Esophagus muscularis mucosa (tissue), 4 donors: ENCODE measurements at regions not wholly inside any gene's neighbourhood (a gene's known extent, or its start where the extent isn't known, plus 50 kb on each side); places are given as distances from the start of the nearest gene placed in this dataset.

Experiments
- DNase-seq: peaks from one replicate; pipeline ENCODE4 v3.0.0-alpha.2; 2017; ENCODE audit errors: extremely low spot score
- H3K27ac ChIP-seq, 4 donors: fragments of 200-600 bp; sonication (generic); replicated peaks in 1 of 4; 1 replicate in 3 of 4; 2 replicates in 1 of 4; pipeline ENCODE4 v1.5.1; 2016 to 2019; ENCODE audit warnings: mild to moderate bottlenecking in 1 of 4
- H3K27me3 ChIP-seq, 4 donors: fragments of 200-600 bp; sonication (generic); one replicate each; pipeline versions ENCODE4 v1.5.1 to v1.6.0; 2016 to 2019
- H3K36me3 ChIP-seq, 4 donors: fragments of 200-600 bp; sonication (generic); one replicate each; pipeline ENCODE4 v1.5.1; 2016 to 2019
- H3K4me1 ChIP-seq, 4 donors: fragments of 200-600 bp; sonication (generic); one replicate each; pipeline ENCODE4 v1.5.1; 2016 to 2019
- H3K4me3 ChIP-seq, 4 donors: fragments of 200-600 bp; sonication (generic); 1 replicate in 2 of 4; 2 replicates in 2 of 4; pipeline ENCODE4 v1.5.1; 2016 to 2019; ENCODE audit warnings: mild to moderate bottlenecking in 4 of 4, moderate library complexity in 1 of 4
- H3K9me3 ChIP-seq, 4 donors: fragments of 200-600 bp; sonication (generic); 1 replicate in 3 of 4; 2 replicates in 1 of 4; pipeline ENCODE4 v1.5.1; 2016 to 2019
- CTCF ChIP-seq, 3 experiments: fragments of 200-600 bp in 2 of 3; fragments of 450-650 bp in 1 of 3; sonication (generic) in 2 of 3; IDR thresholded peaks; one replicate each; pipeline ENCODE4 v1.5.1; 2017 to 2019; ENCODE audit warnings: antibody characterized with exemption in 3 of 3, mild to moderate bottlenecking in 2 of 3, moderate library complexity in 1 of 3
- EP300 ChIP-seq: sonication (generic); formaldehyde crosslinking; IDR thresholded peaks from one replicate; pipeline ENCODE4 v1.6.1; 2017; ENCODE audit warnings: antibody characterized with exemption
- POLR2A ChIP-seq: fragments of 450-650 bp; IDR thresholded peaks from one replicate; pipeline ENCODE4 v1.6.1; 2017; ENCODE audit warnings: antibody characterized with exemption, moderate library complexity, mild to moderate bottlenecking, low read depth
- POLR2AphosphoS5 ChIP-seq, 2 donors: sonication (generic); formaldehyde crosslinking; IDR thresholded peaks; one replicate each; pipeline ENCODE4 v1.6.1; 2017; ENCODE audit warnings: antibody characterized with exemption in 2 of 2
- WGBS: methylation state at CpG from one replicate; pipeline ENCODE4 v1.1.5; 2018; 5-methylcytosine and 5-hydroxymethylcytosine counted together
- intact Hi-C: fragments of 100-400 bp; cut with DNase I; formaldehyde crosslinking; loops from one replicate; pipeline ENCODE4 v1.15.1; 2023

GRCh38 chr18:38415811-38416210, 850.2 kb upstream of the CELF4 start:
- DNase-seq = no peak
- peaks cover 0 to 8% (median 0%) of the 10 kb centered on the region in 4 donors for H3K4me1 ChIP-seq
- WGBS = 100% methylated on average over 2 of the region's 4 CpGs
- no peaks in the 10 kb centered on the region for H3K36me3 ChIP-seq
- no peaks in the 10 kb centered on the region for H3K9me3 ChIP-seq
- TF ChIP-seq POLR2AphosphoS5 (IDR thresholded peaks at IDR 0.05) = no peak
- intact Hi-C loops = no loop called here
- H3K27ac ChIP-seq = no peak overlapping the region
- no peak overlapping the region for H3K4me3 ChIP-seq
- H3K27me3 ChIP-seq = no peaks in the 10 kb centered on the region

- Histone ChIP-seq H3K4me1 (peaks cover 0 to 8% (median 0%) of the 10 kb centered on the region in 4 donors), H3K36me3 (no peaks in the 10 kb centered on the region), H3K27ac (no peak overlapping the region), H3K9me3 (no peaks in the 10 kb centered on the region), H3K27me3 (no peaks in the 10 kb centered on the region), H3K4me3 (no peak overlapping the region)
- WGBS = 87% methylated on average over 2 of the region's 2 CpGs
- no peak for DNase-seq
- no peak for TF ChIP-seq CTCF (IDR thresholded peaks at IDR 0.05)
- TF ChIP-seq POLR2AphosphoS5 (IDR thresholded peaks at IDR 0.05) = no peak
- intact Hi-C loops = no loop called here
These were observed 847.6 kb upstream of the CELF4 start for GRCh38 chr18:38413193-38413592.

GRCh38 chr18:38406607-38407006, 841.0 kb upstream of the CELF4 start:
- TF ChIP-seq POLR2AphosphoS5 (IDR thresholded peaks at IDR 0.05) = no peak
- no peak for TF ChIP-seq CTCF (IDR thresholded peaks at IDR 0.05)
- 70% methylated on average over 4 of the region's 4 CpGs for WGBS
- Histone ChIP-seq H3K36me3 (no peaks in the 10 kb centered on the region), H3K4me1 (no peaks in the 10 kb centered on the region), H3K27ac (no peak overlapping the region), H3K4me3 (no peak overlapping the region), H3K9me3 (no peaks in the 10 kb centered on the region), H3K27me3 (no peaks in the 10 kb centered on the region)
- DNase-seq = no peak
- intact Hi-C loops = no loop called here

GRCh38 chr18:38402509-38402908, 836.9 kb upstream of the CELF4 start:
- Histone ChIP-seq H3K36me3 (no peaks in the 10 kb centered on the region), H3K9me3 (no peaks in the 10 kb centered on the region), H3K27ac (no peak overlapping the region), H3K27me3 (no peaks in the 10 kb centered on the region), H3K4me1 (no peaks in the 10 kb centered on the region), H3K4me3 (no peak overlapping the region)
- TF ChIP-seq POLR2A = no peak
- TF ChIP-seq CTCF (IDR thresholded peaks at IDR 0.05) = no peak
- intact Hi-C loops = no loop called here
- no peak for DNase-seq
- 71% methylated on average over 3 of the region's 3 CpGs for WGBS

- no peak for TF ChIP-seq POLR2AphosphoS5 (IDR thresholded peaks at IDR 0.05)
- TF ChIP-seq POLR2A = no peak
- TF ChIP-seq CTCF (IDR thresholded peaks at IDR 0.05) = no peak
- no peak for TF ChIP-seq EP300
- no peak overlapping the region for H3K4me3 ChIP-seq
- intact Hi-C loops = no loop called here
- no peaks in the 10 kb centered on the region for H3K27me3 ChIP-seq
- no peak overlapping the region for H3K27ac ChIP-seq
- no peaks in the 10 kb centered on the region for H3K36me3 ChIP-seq
- no peaks in the 10 kb centered on the region for H3K4me1 ChIP-seq
- no peaks in the 10 kb centered on the region for H3K9me3 ChIP-seq
- no peak for DNase-seq
These were observed 831.5 kb upstream of the CELF4 start for GRCh38 chr18:38397094-38397493.
